ENCODE measurements at regions not wholly inside any gene's neighbourhood (a gene's known extent, or its start where the extent isn't known, plus 50 kb on each side); places are given as distances from the start of the nearest gene placed in this dataset.

DNA sequence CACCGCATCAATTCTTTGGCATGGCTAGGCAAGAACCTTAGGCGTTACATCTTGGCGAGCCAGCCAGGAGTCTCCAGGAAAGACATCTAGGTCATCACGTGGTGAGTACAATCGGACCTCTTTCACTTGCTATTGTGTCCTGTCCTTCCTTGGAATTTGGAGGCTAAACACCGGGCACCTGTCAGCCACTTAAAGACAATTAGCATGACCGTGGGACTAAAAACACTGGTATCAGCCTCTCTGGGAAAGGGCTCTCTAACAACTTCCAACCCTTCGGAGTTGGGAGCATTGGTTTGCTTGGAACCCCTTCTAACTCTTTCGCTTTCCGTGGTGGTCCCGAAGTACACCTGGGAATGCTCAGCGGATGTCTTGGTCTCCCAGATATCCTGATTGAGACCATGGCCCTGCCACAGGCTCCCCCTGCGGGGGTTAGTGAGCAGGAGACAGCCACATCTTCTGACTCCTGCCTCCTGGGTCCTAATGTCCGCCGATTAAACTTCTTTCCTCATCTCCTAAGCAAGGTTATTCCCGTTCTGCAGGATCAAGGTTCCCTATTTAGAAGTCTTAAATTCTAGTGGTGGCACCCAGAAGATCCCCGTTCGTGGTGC is 971.7 kb downstream of the FSCB start:
- Histone ChIP-seq H3K9me3 (no peaks in the 10 kb centered on the region), H3K36me3 (no peaks in the 10 kb centered on the region), H3K4me1 (no peaks in the 10 kb centered on the region), H3K27me3 (no peaks in the 10 kb centered on the region), H3K4me3 (no peak overlapping the region), H3K27ac (no peak overlapping the region)
- 85 to 90% methylated on average over 18 of the region's 18 CpGs for WGBS, 2 donors
- no peak for DNase-seq
- FAIRE-seq = no peak
- no peak for ATAC-seq
- TF ChIP-seq, protein P1, sequence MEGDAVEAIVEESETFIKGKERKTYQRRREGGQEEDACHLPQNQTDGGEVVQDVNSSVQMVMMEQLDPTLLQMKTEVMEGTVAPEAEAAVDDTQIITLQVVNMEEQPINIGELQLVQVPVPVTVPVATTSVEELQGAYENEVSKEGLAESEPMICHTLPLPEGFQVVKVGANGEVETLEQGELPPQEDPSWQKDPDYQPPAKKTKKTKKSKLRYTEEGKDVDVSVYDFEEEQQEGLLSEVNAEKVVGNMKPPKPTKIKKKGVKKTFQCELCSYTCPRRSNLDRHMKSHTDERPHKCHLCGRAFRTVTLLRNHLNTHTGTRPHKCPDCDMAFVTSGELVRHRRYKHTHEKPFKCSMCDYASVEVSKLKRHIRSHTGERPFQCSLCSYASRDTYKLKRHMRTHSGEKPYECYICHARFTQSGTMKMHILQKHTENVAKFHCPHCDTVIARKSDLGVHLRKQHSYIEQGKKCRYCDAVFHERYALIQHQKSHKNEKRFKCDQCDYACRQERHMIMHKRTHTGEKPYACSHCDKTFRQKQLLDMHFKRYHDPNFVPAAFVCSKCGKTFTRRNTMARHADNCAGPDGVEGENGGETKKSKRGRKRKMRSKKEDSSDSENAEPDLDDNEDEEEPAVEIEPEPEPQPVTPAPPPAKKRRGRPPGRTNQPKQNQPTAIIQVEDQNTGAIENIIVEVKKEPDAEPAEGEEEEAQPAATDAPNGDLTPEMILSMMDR (IDR thresholded peaks at IDR 0.05) = no peak
- intact Hi-C loops (cut with DNase I) = no loop called here

DNA sequence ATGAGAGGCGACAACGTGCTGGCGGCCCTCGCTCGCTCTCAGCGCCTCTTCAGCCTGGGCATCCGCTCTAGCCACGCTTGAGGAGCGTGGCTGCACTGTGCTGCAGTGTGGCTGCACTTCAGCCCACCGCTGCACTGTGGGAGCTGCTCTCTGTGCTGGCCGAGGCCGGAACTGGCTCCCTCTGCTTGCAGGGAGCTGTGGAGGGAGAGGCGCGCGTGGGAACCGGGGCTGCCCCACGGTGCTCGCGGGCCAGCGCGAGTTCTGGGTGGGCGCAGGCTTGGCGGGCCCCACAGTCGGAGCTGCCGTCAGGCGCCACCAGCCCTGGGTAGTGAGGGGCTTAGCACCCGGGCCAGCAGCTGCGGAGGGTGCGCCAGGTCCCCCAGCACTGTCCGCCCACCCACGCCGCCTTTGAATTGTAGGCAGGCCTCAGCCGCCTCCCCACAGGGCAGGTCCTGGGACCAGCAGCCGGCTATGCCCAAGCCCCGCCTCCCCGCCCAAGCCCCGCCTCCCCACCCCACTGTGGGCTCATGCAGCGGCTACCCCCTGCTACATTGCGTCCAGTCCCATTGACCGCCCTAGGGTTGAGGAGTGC is 974.2 kb downstream of the FSCB start:
- H3K36me3 ChIP-seq = no peaks in the 10 kb centered on the region
- TF ChIP-seq, protein P1 (IDR thresholded peaks at IDR 0.05) = no peak
- intact Hi-C loops (cut with DNase I) = no loop called here
- H3K4me3 ChIP-seq = no peak overlapping the region
- H3K27me3 ChIP-seq = no peaks in the 10 kb centered on the region
- H3K4me1 ChIP-seq = no peaks in the 10 kb centered on the region
- no peak for FAIRE-seq
- no peak for ATAC-seq
- DNase-seq = peak in 1 of 6 donors; percentile 47
- WGBS, 2 donors = 89 to 92% methylated on average over 36 to 40 of the region's 40 CpGs
- no peak overlapping the region for H3K27ac ChIP-seq
- H3K9me3 ChIP-seq = no peaks in the 10 kb centered on the region

DNA sequence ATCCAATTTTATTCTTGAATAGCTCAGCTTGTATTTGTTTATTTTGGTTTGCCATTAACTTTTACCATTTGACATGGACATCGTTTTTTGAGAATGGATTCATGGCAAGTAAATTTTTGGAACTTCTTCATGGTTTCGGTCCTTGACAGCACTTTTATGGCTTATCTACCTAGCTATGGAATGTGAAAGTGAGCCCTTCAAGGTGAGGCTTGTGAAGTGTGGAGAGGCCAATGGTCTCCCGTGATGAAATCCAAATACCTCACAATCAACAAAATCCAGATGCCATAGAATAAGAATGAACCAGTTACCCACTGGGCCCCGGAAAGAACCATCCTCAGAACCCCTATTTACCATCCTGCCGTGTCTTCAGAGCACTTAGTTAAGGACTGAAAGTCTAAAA is 978.8 kb downstream of the FSCB start:
- Histone ChIP-seq H3K27ac (no peak overlapping the region), H3K4me1 (no peaks in the 10 kb centered on the region), H3K9me3 (no peaks in the 10 kb centered on the region), H3K36me3 (no peaks in the 10 kb centered on the region), H3K4me3 (no peak overlapping the region), H3K27me3 (no peaks in the 10 kb centered on the region)
- WGBS, 2 donors = 53 to 62% methylated on average over 5 of the region's 5 CpGs
- ATAC-seq (no peak), DNase-seq (no peak), FAIRE-seq (no peak)
- intact Hi-C loops (cut with DNase I) = no loop called here
- TF ChIP-seq, protein P1 (IDR thresholded peaks at IDR 0.05) = no peak

DNA sequence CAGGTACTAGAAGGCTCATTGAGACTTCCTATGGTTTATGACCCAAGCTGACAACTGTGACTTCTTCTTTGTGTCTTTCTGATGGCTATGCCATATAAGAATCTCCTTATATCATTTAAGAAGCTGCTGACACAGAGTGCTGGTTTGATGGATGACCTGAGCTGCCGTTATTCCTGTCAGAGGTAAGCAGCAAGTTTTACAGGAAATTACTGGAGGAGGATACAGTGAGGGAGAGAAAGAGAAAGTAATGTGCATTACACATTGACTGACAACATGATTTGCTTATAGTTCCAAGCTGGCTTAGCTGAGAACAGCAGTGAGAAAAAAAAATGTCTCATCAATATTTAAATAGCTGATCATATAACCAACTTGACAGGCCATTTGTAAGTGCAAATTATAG is 981.4 kb downstream of the FSCB start:
- no peaks in the 10 kb centered on the region for H3K9me3 ChIP-seq
- no peak overlapping the region for H3K27ac ChIP-seq
- H3K36me3 ChIP-seq = no peaks in the 10 kb centered on the region
- TF ChIP-seq, protein P1 (IDR thresholded peaks at IDR 0.05) = no peak
- intact Hi-C loops (cut with DNase I) = no loop called here
- DNase-seq = no peak
- H3K4me1 ChIP-seq = no peaks in the 10 kb centered on the region
- no peak for FAIRE-seq
- H3K4me3 ChIP-seq = no peak overlapping the region
- no peak for ATAC-seq
- 41 to 42% methylated on average over 1 of the region's 1 CpG for WGBS, 2 donors
- H3K27me3 ChIP-seq = no peaks in the 10 kb centered on the region

DNA sequence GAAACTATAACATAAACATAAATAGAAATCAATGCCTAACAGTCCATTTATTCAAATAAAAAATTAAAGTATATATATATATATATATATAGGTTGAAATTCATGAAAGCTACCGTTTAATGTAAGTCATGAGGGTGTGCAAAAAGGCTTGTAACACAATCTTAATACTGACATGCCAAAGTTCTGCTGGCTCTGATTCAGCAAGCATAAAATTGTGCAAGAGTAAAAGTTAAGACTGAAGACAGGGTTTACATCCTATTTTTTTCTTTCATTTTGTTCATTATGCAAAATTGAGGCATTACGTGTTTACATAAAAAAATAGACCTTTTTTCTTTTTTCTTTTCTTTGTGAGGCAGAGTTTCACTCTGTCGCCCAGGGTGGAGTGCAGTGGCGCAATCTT is 984.2 kb downstream of the FSCB start:
- intact Hi-C loops (cut with DNase I) = no loop called here
- FAIRE-seq = no peak
- TF ChIP-seq, protein P1 (IDR thresholded peaks at IDR 0.05) = no peak

More for the DNA sequence above, 984.2 kb downstream of the FSCB start:
- Histone ChIP-seq H3K4me3 (no peak overlapping the region), H3K4me1 (no peaks in the 10 kb centered on the region), H3K9me3 (no peaks in the 10 kb centered on the region), H3K27ac (no peak overlapping the region), H3K36me3 (no peaks in the 10 kb centered on the region), H3K27me3 (no peaks in the 10 kb centered on the region)
- ATAC-seq = no peak
- DNase-seq = no peak
- WGBS, 2 donors = 72 to 90% methylated on average over 4 of the region's 4 CpGs

All from pancreas (tissue), 10 donors.